SKM-1 (cell line): ENCODE measurements at regions not wholly inside any gene's neighbourhood (a gene's known extent, or its start where the extent isn't known, plus 50 kb on each side); places are given as distances from the start of the nearest gene placed in this dataset.
"Not testable (repeated sequence)": the region's sequence is repeated elsewhere in the genome, so short reads cannot be mapped to it uniquely, and the experiment has no call there.

Experiments used
- DNase-seq: peaks from one replicate; lab custom pipeline; 2025; ENCODE audit not compliant: unreplicated experiment; lab: John Stamatoyannopoulos, UW

DNA sequence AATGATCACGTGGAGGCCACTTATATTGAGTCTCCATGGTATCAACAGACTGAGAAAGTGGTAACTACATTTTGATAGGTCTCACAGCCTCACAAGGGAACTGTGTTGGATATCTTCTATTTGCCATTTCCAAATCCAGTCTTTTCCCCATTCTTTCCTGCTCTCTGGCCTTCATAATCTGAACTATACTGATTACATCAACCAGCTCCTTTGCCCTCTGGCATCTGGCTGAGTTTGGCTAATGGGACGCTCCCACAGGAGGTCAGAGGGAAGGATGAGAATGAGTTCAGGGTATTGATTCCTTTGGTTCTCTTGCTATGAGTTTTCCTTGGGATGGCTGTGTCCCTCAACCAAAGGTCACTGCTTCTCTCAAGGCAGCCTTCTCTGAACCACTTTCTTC is 152.6 kb downstream of the RTL9 start:
- DNase-seq: no peak

DNA sequence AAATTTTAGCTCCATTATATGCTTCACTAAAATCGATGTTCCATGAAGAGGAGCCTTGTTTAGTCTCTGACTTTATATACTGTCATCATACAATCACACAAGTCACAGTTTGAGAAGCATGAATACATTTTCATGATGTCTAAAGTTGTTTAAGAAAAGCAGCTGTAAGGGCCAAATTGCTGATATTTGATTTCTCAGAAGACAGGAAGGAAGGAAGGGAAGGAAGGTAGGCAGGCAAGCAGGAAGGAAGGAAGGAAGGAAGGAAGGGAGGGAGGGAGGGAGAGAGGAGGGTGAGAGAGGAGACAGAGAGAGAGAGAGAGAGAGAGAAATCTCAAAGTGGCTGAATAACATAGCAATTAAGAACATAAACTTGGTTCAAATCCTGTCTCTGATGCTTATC is 153.7 kb downstream of the RTL9 start:
- no peak for DNase-seq

DNA sequence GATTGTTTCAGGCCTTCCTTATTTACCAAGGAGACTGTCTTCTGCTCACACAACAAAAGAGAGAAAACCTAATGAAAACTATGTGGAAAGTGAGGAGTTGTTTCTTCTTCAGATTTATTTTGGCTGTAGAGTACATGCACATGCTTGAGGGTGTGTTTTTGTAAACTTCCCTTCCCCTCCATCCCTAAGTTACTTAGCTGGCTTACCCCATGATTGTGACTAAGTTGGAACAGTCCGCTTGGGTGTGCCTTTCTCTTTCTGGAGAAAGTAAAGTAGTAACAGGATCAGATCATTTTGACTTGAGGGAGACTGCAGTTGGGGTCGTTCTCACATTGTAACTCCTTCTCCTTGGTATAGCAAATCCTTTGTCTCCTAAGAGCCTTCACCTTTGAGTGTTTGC is 155.9 kb downstream of the RTL9 start:
- DNase-seq: no peak

DNA sequence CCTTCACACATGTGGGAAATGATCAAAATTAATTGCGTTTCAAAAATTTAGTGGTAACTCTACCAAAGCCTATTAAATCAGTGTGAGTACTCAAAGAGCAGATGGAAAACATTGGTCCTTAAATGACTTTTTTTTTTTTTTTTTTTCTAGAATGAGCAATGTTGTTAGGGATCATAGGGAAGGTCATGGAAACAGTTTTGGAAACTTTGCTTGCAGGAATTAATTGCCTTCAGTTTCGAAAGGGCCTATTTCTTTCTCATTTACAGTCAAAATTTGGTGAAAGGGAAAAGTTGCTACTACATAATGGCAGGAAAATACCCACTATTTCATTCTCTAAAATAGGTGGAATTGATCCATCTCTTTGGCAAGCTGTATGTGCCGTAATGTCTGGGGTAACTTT is 160.9 kb downstream of the RTL9 start:
- no peak for DNase-seq

DNA sequence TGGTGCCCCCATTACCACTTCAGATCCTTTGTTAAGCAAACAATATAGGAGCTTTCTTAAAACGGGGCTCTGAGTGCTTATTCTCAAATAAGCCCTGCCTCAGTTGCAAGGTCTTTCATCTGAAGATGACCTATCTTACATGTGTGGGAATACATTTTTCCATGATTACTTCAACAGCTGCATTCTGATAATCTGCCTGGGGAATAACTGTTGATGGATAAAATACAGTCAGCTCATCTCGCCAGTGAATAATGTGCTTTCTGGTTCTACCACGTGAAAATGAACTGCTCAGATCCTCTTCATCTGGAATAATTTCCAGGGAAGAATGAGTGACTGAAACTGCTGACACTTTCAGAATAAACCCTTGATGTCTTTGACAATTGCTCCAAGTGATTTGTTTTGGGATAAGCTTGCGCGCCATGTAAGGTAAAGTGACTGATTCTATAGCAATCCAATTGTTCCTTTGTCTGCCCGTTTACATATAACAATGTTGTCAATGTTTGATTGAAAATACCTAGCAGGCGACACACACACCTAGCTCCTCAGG is 161.3 kb downstream of the RTL9 start:
- no peak for DNase-seq

DNA sequence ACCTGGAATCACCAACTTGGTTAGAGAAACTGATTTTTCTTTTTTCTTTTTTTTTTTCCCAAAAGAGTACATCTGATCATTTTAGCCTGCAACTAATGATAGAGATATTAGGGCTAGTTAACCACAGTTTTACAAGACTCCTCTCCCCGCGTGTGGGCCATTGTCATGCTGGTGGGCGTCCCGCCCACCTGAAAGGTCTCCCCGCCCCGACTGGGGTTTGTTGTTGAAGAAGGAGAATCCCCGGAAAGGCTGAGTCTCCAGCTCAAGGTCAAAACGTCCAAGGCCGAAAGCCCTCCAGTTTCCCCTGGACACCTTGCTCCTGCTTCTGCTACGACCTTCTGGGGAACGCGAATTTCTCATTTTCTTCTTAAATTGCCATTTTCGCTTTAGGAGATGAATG is 162.0 kb downstream of the RTL9 start:
- not testable (repeated sequence) for DNase-seq

DNA sequence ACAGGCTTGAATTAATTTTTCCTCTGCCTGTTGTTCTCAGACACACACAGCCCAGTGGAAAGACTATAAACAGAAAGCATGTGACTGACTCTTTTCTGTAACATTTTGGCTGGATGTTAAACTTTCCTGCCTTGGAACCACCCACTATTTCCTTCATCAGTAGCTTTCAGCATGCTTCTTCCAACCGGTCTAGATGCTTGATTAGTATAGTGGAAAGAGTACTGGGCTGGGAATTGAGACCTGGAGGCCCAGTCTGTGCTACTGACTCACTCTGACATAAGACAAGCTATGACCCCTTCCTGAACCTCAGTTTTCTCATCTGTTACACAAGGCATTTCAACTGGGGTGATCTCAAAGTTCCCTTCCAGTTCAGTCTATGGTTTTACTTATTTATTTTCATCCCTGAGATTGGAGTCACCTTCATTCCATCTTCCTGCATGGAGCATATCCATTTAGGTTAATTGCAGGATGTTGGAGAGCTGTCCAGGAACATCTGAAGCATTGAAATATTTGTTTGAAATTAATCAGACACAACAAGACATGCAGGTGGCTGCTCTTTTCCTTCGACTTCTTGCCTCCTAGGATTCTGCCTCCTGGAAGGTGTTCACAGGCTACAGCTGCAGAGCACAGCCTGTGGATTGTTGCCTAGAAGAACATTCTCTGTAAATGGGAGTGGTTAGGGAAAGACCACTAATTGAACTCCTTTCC is 173.4 kb downstream of the RTL9 start:
- DNase-seq: no peak

DNA sequence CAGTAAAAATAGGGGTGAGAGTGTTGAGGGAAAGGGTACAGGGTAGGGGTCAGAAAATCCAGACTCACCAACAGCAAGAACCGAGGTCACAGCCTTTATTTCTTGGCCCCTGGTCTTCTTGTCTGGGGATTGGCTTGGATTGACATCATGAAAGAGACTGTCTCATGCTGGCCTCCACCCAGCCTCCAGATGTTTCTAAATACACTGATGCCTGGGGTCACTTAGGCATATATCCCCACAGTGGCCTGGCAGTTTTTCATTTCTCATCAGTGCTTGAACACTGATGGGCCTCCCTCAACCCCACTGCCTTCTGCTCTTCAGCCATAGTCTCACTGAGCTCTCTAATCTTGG is 173.9 kb downstream of the RTL9 start:
- no peak for DNase-seq

DNA sequence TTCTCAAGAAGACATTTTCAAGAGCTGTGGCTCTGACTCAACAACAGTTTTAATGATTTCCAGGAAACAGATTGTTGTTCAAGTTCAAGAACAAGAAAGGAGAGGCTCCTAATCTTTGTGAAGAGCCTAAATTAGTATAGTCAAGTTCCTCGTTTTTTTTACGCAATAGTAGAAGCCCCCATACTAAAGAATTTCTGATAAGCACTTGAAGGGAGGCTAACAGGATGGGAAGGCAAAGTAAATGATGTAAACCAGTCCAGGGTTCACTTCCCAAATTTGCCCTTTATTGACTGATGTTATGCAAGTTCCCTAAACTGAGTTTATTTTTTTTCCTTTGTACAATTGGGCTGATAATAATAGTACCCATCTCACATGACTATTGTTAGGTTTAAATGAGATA is 178.2 kb downstream of the RTL9 start:
- DNase-seq: peak; percentile 11

DNA sequence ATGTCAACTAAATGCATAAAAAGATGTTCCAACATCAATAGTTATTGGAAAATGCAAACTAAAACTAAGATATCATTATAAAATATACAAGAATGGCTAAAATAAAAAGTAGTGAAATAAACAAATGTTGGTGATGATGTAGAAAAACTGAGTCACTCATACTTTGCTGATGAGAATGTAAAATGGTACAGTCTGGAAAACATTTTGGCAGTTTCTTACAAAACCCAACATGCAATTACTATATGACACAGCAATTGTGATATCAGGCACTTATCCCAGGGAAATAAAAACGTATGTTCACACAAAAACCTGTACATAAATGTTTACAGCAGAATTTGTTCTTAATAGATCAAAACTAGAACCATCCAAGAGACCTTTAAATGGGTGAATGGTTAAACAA is 182.6 kb downstream of the RTL9 start:
- no peak for DNase-seq

DNA sequence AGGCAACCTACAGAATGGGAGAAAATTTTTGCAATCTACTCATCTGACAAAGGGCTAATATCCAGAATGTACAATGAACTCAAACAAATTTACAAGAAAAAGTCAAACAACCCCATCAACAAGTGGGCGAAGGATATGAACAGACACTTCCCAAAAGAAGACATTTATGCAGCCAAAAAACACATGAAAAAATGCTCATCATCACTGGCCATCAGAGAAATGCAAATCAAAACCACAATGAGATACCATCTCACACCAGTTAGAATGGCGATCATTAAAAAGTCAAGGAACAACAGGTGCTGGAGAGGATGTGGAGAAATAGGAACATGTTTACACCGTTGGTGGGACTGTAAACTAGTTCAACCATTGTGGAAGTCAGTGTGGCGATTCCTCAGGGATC is 192.2 kb downstream of the RTL9 start:
- DNase-seq: not testable (repeated sequence)

DNA sequence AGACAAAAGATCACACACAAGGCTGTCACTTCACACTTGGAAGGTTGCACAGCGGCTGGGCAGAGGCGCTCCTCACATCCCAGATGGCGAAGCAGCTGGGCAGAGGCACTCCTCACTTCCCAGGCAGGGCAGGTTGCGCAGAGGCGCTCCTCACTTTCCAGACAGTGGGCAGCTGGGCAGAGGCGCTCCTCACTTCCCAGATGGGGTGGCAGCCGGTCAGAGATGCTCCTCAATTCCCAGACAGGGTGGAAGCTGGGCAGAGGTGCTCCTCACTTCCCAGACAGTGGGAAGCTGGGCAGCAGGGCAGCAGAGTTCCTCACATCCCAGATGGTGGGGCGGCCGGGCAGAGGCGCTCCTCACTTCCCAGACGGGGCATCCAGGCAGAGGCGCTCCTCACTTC is 199.2 kb downstream of the RTL9 start:
- DNase-seq: no peak

DNA sequence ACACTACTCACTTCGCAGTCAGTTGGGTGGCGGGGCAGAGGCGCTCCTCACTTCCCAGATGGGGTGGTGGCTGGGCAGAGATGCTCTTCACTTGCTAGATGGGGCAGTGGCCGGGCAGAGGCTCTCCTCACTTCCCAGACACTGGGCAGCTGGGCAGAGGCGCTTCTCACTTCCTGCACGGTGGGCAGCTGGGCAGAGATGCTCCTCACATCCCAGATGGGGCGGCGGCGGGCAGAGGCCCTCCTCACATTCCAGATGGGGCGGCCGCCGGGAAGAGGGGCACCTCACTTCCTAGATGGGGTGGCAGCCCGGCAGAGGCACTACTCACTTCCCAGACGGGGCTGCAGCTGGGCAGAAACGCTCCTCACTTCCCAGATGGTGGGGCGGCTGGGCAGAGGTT is 199.8 kb downstream of the RTL9 start:
- DNase-seq: no peak

DNA sequence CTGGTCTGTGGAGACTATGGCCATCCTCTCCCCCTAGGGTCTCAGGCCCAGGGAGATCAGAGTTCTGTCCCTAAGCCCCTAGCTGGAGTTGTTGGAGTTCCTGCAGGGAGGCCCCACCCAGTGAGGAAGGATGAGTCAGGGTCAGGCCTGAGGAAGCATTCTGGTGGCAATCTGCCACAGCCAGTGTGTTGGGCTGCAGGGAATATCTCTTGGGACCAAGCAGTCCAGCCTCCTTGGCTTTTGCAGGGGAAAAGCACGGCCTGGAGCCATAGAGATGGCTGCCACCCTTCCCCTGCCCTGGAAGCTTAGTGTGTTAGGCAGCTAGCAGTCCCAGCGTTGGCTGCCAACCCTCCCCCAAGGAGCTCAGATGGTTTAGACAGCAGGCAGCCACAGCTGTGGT is 202.4 kb downstream of the RTL9 start:
- no peak for DNase-seq

DNA sequence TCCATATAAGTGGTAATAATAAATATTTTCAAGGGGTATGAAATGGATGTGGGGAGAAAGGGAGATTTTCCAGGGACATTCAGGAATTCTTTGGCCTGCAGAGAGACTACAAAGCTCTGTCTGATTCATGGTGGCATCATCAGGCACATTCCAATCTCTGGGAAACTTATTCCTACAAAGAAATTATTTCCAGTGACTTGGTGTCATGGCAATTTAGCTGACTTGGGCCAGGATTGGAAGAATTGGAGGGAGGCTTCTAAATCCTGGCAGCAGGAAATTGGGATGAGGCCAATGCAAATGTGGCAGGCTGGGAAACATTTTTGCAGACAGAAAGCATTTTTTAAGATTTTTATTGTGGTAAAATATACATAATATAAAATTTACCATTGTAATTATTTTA is 204.6 kb downstream of the RTL9 start:
- no peak for DNase-seq

DNA sequence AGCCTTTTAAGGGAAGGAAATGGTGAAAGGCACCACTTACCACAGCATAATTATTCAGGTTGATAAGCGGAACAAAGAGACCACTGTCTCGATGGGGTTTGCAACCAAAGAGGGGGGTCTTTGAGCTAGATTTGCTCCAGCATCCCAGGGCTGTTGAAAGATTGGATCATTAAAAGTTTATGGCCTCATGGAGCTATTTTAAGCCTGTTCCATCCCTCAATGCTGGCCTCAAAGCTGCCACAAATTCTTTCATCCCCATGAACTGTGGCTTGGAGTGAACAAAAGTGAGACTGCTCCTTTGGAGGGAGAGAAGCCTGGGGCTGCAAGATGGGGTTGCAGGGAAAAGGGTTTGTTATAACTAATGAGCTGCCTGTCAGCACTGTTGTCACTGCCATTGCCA is 209.8 kb downstream of the RTL9 start:
- no peak for DNase-seq

DNA sequence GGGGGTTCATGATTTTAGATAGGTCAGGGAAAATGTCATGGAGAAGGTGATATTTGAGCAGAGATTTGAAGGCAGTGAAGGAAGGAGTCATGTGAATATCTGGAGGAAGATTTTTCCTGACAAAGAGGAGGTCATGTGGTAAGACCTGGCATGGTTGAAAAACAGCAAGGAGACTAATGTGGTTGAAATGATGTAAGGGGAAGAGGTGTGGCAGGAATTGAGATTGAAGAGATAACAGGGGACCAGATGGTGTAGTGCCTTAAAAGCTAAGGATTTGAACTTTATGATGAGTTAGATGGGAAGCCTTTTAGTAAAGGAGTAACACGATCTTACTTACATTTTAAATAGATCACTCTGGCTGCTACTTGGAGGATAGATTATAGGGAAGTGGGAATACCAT is 210.9 kb downstream of the RTL9 start:
- DNase-seq: no peak

DNA sequence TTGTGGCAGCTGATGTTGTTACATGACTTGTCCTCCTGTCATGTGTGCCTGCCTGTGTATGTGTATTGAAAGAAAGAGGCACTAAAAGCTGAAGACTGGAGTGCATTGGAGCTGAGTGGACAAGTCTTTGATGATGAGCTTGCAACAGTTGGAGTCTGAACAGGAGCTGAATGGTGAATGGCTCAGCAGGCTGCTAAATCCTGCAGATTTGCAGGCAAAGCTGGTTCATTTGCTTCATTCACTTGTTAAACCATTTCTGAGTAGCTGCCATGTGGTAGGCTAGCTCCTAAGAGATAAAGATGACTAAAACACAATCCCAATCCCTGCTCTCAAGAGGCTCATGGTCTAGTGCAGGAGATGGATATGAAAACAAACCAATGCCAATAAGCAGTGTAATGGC is 217.3 kb downstream of the CHRDL1 start:
- DNase-seq: no peak

DNA sequence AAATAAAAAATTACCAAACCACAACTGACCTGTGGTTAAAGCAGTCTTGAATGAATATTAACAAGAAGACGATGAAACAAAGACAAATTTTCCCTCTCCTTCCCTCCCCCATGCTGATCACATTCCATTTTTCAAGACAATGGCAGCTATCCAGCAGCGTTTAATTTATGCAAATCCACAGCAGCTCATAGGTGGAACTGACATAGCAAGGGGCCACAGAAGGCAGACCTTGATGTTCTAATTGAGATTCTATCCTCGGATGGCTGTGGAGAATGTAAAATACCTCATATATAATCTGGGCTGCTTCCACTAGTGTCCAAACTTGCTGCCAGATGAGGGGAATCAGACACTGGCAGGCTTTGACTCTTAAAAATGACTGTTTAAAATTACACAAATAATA is 211.5 kb downstream of the CHRDL1 start:
- no peak for DNase-seq

DNA sequence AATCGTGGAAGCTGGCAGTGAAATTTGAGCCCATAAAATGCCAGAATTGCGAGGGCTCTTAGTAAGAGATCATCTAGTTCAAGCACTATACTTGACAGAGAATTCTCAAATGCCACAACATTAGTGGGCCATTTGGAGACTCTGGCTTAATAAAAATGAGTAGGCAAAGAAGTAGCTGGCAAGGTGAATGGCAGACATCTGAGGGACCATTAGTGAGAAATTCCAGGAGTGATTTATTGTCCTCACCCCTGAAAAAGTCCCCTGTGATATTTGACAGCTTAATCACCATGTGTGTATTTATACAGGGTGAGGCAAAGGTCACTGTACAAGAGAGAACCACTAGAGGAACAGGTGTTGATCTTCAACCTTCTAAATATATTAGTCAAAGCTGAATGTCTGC is 207.5 kb downstream of the CHRDL1 start:
- no peak for DNase-seq

DNA sequence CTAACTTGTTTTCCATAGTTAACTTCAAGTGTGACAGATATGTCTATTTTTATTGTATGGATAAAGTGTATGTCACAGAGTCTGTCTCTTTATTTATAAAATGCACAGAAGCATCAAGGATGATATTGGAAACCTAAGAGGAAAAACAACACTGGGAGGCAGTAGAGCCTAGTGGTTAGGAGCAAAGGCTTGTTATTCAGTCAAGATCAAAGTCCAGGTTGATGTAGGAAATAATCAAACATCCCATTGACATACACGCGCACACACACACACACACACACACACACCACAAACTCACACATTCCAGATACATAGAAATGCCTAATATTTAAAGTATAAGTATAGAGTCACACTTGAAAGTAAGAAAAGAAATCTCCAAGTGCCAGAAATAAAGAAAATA is 206.8 kb downstream of the CHRDL1 start:
- no peak for DNase-seq

DNA sequence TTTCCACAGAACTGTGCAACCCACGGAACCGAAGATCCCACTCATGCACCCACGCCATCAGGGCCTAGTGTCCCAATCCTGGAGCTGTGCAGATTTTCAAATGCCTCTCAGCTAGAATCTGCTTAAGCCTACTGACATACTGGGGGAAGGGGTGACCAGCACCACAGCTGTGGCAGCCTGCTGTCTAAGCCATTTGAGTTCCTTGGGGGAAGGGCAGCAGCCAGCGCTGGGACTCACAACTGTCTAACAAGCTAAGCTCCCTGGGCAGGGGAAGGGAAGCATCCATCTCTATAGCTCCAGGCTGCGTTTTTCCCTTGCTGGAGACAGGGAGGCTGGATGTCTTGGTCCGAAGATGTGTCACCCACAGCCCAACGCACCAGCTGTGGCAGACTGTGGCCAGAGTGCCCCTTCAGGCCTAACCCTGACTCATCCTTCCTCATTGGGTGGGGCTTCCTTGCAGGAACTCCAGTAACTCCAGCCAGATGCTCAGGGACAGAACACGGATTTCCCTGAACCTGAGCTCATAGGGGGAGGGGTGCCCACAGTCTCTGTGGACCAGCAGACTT is 194.8 kb downstream of the CHRDL1 start:
- no peak for DNase-seq

DNA sequence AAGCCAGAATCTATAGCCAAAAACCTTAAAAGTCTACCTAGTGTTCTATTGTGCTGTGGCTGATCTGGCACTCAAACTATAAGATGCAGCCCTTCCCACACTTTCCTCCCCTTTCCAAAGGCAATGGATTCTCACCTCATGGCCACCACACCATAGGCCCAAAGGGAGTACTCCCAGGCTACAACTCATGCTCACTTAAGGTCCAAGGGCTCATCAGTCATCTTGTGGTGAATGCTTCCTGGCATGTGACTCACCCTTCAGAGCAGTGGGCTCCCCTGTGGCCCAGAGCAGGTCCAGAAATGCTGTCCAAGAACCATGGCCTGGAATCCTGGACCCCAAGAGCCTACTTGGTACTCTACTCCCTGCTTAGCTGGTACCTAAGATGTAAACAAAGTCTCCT is 181.0 kb downstream of the CHRDL1 start:
- no peak for DNase-seq
